GM18511 (cell line): ENCODE measurements at regions not wholly inside any gene's neighbourhood (a gene's known extent, or its start where the extent isn't known, plus 50 kb on each side); places are given as distances from the start of the nearest gene placed in this dataset.

Experiments
- ATAC-seq: cut with Tn5 transposase; IDR thresholded peaks from one replicate; pipeline ENCODE4 v1.9.1; 2021; ENCODE audit warnings: mild to moderate bottlenecking, moderate library complexity; ENCODE audit not compliant: unreplicated experiment

- no peak for ATAC-seq
Measured at GRCh38 chr1:191943684-191944083, 214.6 kb upstream of the RGS18 start.

- ATAC-seq, result no peak
Measured at GRCh38 chr1:191953526-191953925, 204.7 kb upstream of the RGS18 start.

- ATAC-seq, result no peak
Measured at GRCh38 chr1:191959856-191960255, 198.4 kb upstream of the RGS18 start.

GRCh38 chr1:191963286-191963685, 195.0 kb upstream of the RGS18 start:
- ATAC-seq, result no peak

GRCh38 chr1:191963781-191964455, 194.3 kb upstream of the RGS18 start:
- no peak for ATAC-seq

- ATAC-seq, result no peak
Measured at GRCh38 chr1:191969290-191969689, 189.0 kb upstream of the RGS18 start.

GRCh38 chr1:191970116-191970515, 188.1 kb upstream of the RGS18 start:
- no peak for ATAC-seq

GRCh38 chr1:191971447-191971846, 186.8 kb upstream of the RGS18 start:
- ATAC-seq, result no peak

- ATAC-seq, result no peak
Measured at GRCh38 chr1:191974004-191974403, 184.3 kb upstream of the RGS18 start.

- ATAC-seq, result no peak
Measured at GRCh38 chr1:191977874-191978506, 180.3 kb upstream of the RGS18 start.

- ATAC-seq, result no peak
Measured at GRCh38 chr1:191984856-191985255, 173.4 kb upstream of the RGS18 start.

GRCh38 chr1:191992118-191992517, 166.1 kb upstream of the RGS18 start:
- ATAC-seq, result no peak

- no peak for ATAC-seq
Measured at GRCh38 chr1:191993549-191993948, 164.7 kb upstream of the RGS18 start.

- ATAC-seq, result no peak
Measured at GRCh38 chr1:192002063-192002462, 156.2 kb upstream of the RGS18 start.

GRCh38 chr1:192003295-192004077, 154.8 kb upstream of the RGS18 start:
- no peak for ATAC-seq

GRCh38 chr1:192005976-192006375, 152.3 kb upstream of the RGS18 start:
- ATAC-seq, result no peak

GRCh38 chr1:192008281-192008825, 149.9 kb upstream of the RGS18 start:
- no peak for ATAC-seq

- ATAC-seq, result no peak
Measured at GRCh38 chr1:192010406-192010805, 147.9 kb upstream of the RGS18 start.

- no peak for ATAC-seq
Measured at GRCh38 chr1:192011525-192011924, 146.7 kb upstream of the RGS18 start.

- ATAC-seq, result no peak
Measured at GRCh38 chr1:192022827-192023226, 135.4 kb upstream of the RGS18 start.

- ATAC-seq, result no peak
Measured at GRCh38 chr1:192024881-192025280, 133.4 kb upstream of the RGS18 start.

GRCh38 chr1:192038567-192038966, 119.7 kb upstream of the RGS18 start:
- no peak for ATAC-seq
